K562 (cell line): ENCODE measurements at regions not wholly inside any gene's neighbourhood (a gene's known extent, or its start where the extent isn't known, plus 50 kb on each side); places are given as distances from the start of the nearest gene placed in this dataset.

Experiments used
- EGR1 ChIP-seq: fragments of 450-650 bp; conservative IDR thresholded peaks from 2 replicates; pipeline ENCODE4 v1.6.1; 2017; ENCODE audit warnings: mild to moderate bottlenecking
- KAT8 ChIP-seq: fragments of 450-650 bp; IDR thresholded peaks from 2 replicates; pipeline ENCODE4 v1.6.1; 2016; ENCODE audit warnings: low read depth, mild to moderate bottlenecking
- MTA2 ChIP-seq: fragments of 450-650 bp; IDR thresholded peaks from 2 replicates; pipeline ENCODE4 v1.6.1; 2016; ENCODE audit warnings: low read depth
- MYC ChIP-seq, 2 experiments: fragments of 250-450 bp in 1 of 2; sonication (Bioruptor Pico) in 1 of 2; IDR thresholded peaks; 2 replicates each; pipeline versions ENCODE4 v1.5.1 to v1.6.1; 2012 to 2021; ENCODE audit warnings: low read depth in 2 of 2, borderline replicate concordance in 1 of 2, improper control_type of control experiment in 1 of 2, low read length in 1 of 2, mild to moderate bottlenecking in 1 of 2, moderate library complexity in 1 of 2
- ZNF197 ChIP-seq: fragments of 200-800 bp; sonication (Bioruptor generic); IDR thresholded peaks from 2 replicates; pipeline ENCODE4 v1.6.1; 2016; ENCODE audit warnings: low read depth, missing genetic modification characterization, missing compliant biosample characterization
- TF ChIP-seq, protein P1 (sequence below): sonication (generic); formaldehyde crosslinking; IDR thresholded peaks from 2 replicates; pipeline ENCODE4 v1.8.0; 2023; ENCODE audit warnings: missing genetic modification reagents, mild to moderate bottlenecking, borderline replicate concordance
- TF ChIP-seq, protein P2 (sequence below): fragments of 250-450 bp; sonication (Bioruptor Pico); IDR thresholded peaks from 2 replicates; pipeline ENCODE4 v1.8.0; 2021; ENCODE audit warnings: moderate library complexity, mild to moderate bottlenecking, inconsistent platforms
- TF ChIP-seq, protein P3 (sequence below): fragments of 250-450 bp; sonication (Bioruptor Pico); IDR thresholded peaks from 2 replicates; pipeline ENCODE4 v1.8.0; 2021; ENCODE audit warnings: borderline replicate concordance, mild to moderate bottlenecking, moderate library complexity; ENCODE audit not compliant: poor library complexity, severe bottlenecking
- TF ChIP-seq, protein P4 (sequence below), 2 experiments: fragments of 450-650 bp in 1 of 2; IDR thresholded peaks; 2 replicates each; pipeline ENCODE4 v1.6.1; 2011 to 2017; ENCODE audit warnings: low read depth in 2 of 2, antibody characterized with exemption in 1 of 2, borderline replicate concordance in 1 of 2, low read length in 1 of 2, mild to moderate bottlenecking in 1 of 2, mixed read lengths in 1 of 2; ENCODE audit not compliant: control insufficient read depth in 1 of 2

DNA sequence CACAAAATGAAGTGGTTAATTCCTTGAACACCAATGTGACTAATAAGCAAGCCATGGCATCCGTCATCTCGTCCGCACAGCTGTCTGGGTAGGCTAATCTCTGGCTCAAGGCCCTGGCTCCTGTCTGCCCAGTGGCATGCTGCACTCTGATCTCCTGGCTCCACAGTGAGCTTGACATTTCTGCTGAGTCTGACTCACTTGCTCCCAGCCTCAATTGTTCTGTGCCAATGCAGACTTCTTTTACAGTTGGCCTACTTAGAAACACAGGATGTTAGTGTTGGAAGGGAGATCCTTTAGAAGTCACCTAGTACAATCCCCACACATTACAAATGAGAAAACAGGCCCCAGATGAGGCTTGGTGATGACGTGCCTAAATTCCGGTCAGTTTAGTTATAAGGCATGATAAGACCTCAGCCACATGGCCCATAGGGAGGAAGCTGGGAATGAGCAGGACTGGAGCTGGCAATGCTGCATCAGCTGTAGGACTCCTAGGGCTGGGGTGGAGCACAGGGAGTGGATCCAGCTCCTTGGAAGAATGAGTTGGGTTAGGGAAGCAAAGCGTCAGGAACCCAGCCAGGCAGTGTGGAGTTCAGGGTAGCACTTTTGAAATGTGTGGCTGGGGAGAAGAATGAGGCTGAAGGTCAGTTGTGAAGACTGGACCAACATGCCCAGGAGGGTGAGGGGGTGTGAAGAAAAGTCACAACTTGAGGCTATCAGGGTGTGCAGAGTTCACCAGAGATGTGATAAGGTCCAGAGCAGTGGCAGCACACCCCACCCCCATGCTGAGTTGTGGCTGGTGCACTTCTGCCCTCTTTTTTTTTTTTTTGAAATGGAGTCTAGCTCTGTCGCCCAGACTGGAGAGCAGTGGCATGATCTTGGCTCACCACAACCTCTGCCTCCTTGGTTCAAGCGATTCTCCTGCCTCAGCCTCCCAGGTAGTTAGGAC lies 70.2 kb upstream of the EED start (continued):
- TF ChIP-seq, protein P1, sequence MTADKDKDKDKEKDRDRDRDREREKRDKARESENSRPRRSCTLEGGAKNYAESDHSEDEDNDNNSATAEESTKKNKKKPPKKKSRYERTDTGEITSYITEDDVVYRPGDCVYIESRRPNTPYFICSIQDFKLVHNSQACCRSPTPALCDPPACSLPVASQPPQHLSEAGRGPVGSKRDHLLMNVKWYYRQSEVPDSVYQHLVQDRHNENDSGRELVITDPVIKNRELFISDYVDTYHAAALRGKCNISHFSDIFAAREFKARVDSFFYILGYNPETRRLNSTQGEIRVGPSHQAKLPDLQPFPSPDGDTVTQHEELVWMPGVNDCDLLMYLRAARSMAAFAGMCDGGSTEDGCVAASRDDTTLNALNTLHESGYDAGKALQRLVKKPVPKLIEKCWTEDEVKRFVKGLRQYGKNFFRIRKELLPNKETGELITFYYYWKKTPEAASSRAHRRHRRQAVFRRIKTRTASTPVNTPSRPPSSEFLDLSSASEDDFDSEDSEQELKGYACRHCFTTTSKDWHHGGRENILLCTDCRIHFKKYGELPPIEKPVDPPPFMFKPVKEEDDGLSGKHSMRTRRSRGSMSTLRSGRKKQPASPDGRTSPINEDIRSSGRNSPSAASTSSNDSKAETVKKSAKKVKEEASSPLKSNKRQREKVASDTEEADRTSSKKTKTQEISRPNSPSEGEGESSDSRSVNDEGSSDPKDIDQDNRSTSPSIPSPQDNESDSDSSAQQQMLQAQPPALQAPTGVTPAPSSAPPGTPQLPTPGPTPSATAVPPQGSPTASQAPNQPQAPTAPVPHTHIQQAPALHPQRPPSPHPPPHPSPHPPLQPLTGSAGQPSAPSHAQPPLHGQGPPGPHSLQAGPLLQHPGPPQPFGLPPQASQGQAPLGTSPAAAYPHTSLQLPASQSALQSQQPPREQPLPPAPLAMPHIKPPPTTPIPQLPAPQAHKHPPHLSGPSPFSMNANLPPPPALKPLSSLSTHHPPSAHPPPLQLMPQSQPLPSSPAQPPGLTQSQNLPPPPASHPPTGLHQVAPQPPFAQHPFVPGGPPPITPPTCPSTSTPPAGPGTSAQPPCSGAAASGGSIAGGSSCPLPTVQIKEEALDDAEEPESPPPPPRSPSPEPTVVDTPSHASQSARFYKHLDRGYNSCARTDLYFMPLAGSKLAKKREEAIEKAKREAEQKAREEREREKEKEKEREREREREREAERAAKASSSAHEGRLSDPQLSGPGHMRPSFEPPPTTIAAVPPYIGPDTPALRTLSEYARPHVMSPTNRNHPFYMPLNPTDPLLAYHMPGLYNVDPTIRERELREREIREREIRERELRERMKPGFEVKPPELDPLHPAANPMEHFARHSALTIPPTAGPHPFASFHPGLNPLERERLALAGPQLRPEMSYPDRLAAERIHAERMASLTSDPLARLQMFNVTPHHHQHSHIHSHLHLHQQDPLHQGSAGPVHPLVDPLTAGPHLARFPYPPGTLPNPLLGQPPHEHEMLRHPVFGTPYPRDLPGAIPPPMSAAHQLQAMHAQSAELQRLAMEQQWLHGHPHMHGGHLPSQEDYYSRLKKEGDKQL (CRISPR knock-in tag): no peak
- TF ChIP-seq, protein P2, sequence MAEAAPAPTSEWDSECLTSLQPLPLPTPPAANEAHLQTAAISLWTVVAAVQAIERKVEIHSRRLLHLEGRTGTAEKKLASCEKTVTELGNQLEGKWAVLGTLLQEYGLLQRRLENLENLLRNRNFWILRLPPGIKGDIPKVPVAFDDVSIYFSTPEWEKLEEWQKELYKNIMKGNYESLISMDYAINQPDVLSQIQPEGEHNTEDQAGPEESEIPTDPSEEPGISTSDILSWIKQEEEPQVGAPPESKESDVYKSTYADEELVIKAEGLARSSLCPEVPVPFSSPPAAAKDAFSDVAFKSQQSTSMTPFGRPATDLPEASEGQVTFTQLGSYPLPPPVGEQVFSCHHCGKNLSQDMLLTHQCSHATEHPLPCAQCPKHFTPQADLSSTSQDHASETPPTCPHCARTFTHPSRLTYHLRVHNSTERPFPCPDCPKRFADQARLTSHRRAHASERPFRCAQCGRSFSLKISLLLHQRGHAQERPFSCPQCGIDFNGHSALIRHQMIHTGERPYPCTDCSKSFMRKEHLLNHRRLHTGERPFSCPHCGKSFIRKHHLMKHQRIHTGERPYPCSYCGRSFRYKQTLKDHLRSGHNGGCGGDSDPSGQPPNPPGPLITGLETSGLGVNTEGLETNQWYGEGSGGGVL: no peak
- TF ChIP-seq ZNF197: peak; percentile 85; the same call in 1 of the 2 replicates
- TF ChIP-seq MTA2: peak; percentile 58
- TF ChIP-seq EGR1: peak; percentile 78
- TF ChIP-seq MYC (IDR thresholded peaks at IDR 0.05; ENCODE audit: low read depth, low read length): peak; percentile 69
- no peak for TF ChIP-seq MYC (CRISPR knock-in tag; IDR thresholded peaks at IDR 0.05; ENCODE audit: borderline replicate concordance, low read depth)
- TF ChIP-seq, protein P3, sequence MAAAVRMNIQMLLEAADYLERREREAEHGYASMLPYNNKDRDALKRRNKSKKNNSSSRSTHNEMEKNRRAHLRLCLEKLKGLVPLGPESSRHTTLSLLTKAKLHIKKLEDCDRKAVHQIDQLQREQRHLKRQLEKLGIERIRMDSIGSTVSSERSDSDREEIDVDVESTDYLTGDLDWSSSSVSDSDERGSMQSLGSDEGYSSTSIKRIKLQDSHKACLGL (CRISPR knock-in tag): no peak
- no peak for TF ChIP-seq KAT8
- TF ChIP-seq, protein P4, sequence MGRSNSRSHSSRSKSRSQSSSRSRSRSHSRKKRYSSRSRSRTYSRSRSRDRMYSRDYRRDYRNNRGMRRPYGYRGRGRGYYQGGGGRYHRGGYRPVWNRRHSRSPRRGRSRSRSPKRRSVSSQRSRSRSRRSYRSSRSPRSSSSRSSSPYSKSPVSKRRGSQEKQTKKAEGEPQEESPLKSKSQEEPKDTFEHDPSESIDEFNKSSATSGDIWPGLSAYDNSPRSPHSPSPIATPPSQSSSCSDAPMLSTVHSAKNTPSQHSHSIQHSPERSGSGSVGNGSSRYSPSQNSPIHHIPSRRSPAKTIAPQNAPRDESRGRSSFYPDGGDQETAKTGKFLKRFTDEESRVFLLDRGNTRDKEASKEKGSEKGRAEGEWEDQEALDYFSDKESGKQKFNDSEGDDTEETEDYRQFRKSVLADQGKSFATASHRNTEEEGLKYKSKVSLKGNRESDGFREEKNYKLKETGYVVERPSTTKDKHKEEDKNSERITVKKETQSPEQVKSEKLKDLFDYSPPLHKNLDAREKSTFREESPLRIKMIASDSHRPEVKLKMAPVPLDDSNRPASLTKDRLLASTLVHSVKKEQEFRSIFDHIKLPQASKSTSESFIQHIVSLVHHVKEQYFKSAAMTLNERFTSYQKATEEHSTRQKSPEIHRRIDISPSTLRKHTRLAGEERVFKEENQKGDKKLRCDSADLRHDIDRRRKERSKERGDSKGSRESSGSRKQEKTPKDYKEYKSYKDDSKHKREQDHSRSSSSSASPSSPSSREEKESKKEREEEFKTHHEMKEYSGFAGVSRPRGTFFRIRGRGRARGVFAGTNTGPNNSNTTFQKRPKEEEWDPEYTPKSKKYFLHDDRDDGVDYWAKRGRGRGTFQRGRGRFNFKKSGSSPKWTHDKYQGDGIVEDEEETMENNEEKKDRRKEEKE (IDR thresholded peaks at IDR 0.05; ENCODE audit: borderline replicate concordance in 1 of 2, control insufficient read depth in 1 of 2, low read depth in 2 of 2, low read length in 1 of 2): no peak
